ENCODE measurements at regions not wholly inside any gene's neighbourhood (a gene's known extent, or its start where the extent isn't known, plus 50 kb on each side); places are given as distances from the start of the nearest gene placed in this dataset.

GRCh38 chr10:128934492-128934891, 532.5 kb upstream of the MGMT start:
- no peak for DNase-seq (ENCODE audit: low read depth)

- DNase-seq (ENCODE audit: low read depth): no peak
Observed at GRCh38 chr10:128936392-128936791, 530.6 kb upstream of the MGMT start.

- DNase-seq (ENCODE audit: low read depth): no peak
Observed at GRCh38 chr10:128938558-128938957, 528.5 kb upstream of the MGMT start.

- DNase-seq (ENCODE audit: low read depth): no peak
Observed at GRCh38 chr10:128940081-128940480, 527.0 kb upstream of the MGMT start.

- no peak for DNase-seq (ENCODE audit: low read depth)
Observed at GRCh38 chr10:128943111-128943510, 523.9 kb upstream of the MGMT start.

GRCh38 chr10:128945398-128945797, 521.6 kb upstream of the MGMT start:
- DNase-seq (ENCODE audit: low read depth): no peak

- no peak for DNase-seq (ENCODE audit: low read depth)
Observed at GRCh38 chr10:128950159-128950915, 516.7 kb upstream of the MGMT start.

GRCh38 chr10:128950916-128951275, 516.1 kb upstream of the MGMT start:
- DNase-seq (ENCODE audit: low read depth): no peak

GRCh38 chr10:128952856-128953255, 514.2 kb upstream of the MGMT start:
- no peak for DNase-seq (ENCODE audit: low read depth)

GRCh38 chr10:128956149-128956548, 510.9 kb upstream of the MGMT start:
- DNase-seq (ENCODE audit: low read depth): no peak

- no peak for DNase-seq (ENCODE audit: low read depth)
Observed at GRCh38 chr10:128957221-128957620, 509.8 kb upstream of the MGMT start.

GRCh38 chr10:128958834-128959690, 508.0 kb upstream of the MGMT start:
- no peak for DNase-seq (ENCODE audit: low read depth)

GRCh38 chr10:128959746-128960145, 507.3 kb upstream of the MGMT start:
- DNase-seq (ENCODE audit: low read depth): no peak

GRCh38 chr10:128960517-128960916, 506.5 kb upstream of the MGMT start:
- DNase-seq (ENCODE audit: low read depth): no peak

GRCh38 chr10:128962182-128962581, 504.9 kb upstream of the MGMT start:
- DNase-seq (ENCODE audit: low read depth): no peak

GRCh38 chr10:128963211-128964099, 503.6 kb upstream of the MGMT start:
- DNase-seq (ENCODE audit: low read depth): no peak

GRCh38 chr10:128964100-128964403, 503.0 kb upstream of the MGMT start:
- DNase-seq (ENCODE audit: low read depth): no peak

- no peak for DNase-seq (ENCODE audit: low read depth)
Observed at GRCh38 chr10:128967980-128968756, 498.9 kb upstream of the MGMT start.

GRCh38 chr10:128969551-128969950, 497.5 kb upstream of the MGMT start:
- DNase-seq (ENCODE audit: low read depth): no peak

- DNase-seq (ENCODE audit: low read depth): no peak
Observed at GRCh38 chr10:128971374-128972035, 495.5 kb upstream of the MGMT start.

- no peak for DNase-seq (ENCODE audit: low read depth)
Observed at GRCh38 chr10:128972036-128972405, 495.0 kb upstream of the MGMT start.
